HepG2 (cell line): ENCODE measurements at regions not wholly inside any gene's neighbourhood (a gene's known extent, or its start where the extent isn't known, plus 50 kb on each side); places are given as distances from the start of the nearest gene placed in this dataset.

Source experiments
- POLR2AphosphoS5 ChIP-seq: IDR thresholded peaks from 2 replicates; pipeline ENCODE4 v1.6.1; 2012; ENCODE audit warnings: low read depth, low read length
- SIN3A ChIP-seq: IDR thresholded peaks from 2 replicates; pipeline ENCODE4 v1.6.1; 2011; ENCODE audit warnings: low read depth, mild to moderate bottlenecking, control low read depth, low read length, borderline replicate concordance
- ZFP62 ChIP-seq: sonication (generic); formaldehyde crosslinking; IDR thresholded peaks from 2 replicates; pipeline ENCODE4 v1.4.0; 2020; ENCODE audit warnings: missing genetic modification reagents
- ZNF354B ChIP-seq: sonication (generic); formaldehyde crosslinking; IDR thresholded peaks from 2 replicates; pipeline ENCODE4 v1.8.0; 2022; ENCODE audit warnings: mild to moderate bottlenecking, missing genetic modification reagents
- TF ChIP-seq, protein P1 (sequence below): sonication (generic); formaldehyde crosslinking; IDR thresholded peaks from 2 replicates; pipeline ENCODE4 v1.5.0; 2020; ENCODE audit warnings: missing genetic modification reagents
- TF ChIP-seq, protein P2 (sequence below): sonication (generic); formaldehyde crosslinking; conservative IDR thresholded peaks from 2 replicates; pipeline ENCODE4 v1.4.0; 2020; ENCODE audit warnings: missing genetic modification reagents

DNA sequence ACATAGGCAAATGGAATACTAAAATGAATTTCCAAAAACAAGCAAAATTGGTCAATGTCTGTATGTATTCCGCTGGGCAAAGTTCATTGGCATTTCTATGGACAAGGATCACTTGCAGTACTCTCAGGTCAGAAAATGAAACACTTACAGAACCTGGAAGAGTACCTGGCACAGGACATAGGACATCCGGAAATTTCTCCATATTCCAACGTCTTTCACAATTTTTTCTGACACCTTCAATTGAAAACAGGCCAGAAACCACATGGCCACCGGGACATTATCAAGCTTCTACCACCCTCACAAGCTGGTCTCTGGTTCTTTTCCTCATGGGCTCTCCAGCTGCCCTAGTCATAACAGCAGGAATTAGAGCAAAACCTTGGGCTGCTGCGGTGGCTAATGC, 96.9 kb upstream of the MSH6 start:
- TF ChIP-seq, protein P1, sequence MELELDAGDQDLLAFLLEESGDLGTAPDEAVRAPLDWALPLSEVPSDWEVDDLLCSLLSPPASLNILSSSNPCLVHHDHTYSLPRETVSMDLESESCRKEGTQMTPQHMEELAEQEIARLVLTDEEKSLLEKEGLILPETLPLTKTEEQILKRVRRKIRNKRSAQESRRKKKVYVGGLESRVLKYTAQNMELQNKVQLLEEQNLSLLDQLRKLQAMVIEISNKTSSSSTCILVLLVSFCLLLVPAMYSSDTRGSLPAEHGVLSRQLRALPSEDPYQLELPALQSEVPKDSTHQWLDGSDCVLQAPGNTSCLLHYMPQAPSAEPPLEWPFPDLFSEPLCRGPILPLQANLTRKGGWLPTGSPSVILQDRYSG (CRISPR knock-in tag) = no peak
- no peak for TF ChIP-seq ZFP62
- TF ChIP-seq, protein P2, sequence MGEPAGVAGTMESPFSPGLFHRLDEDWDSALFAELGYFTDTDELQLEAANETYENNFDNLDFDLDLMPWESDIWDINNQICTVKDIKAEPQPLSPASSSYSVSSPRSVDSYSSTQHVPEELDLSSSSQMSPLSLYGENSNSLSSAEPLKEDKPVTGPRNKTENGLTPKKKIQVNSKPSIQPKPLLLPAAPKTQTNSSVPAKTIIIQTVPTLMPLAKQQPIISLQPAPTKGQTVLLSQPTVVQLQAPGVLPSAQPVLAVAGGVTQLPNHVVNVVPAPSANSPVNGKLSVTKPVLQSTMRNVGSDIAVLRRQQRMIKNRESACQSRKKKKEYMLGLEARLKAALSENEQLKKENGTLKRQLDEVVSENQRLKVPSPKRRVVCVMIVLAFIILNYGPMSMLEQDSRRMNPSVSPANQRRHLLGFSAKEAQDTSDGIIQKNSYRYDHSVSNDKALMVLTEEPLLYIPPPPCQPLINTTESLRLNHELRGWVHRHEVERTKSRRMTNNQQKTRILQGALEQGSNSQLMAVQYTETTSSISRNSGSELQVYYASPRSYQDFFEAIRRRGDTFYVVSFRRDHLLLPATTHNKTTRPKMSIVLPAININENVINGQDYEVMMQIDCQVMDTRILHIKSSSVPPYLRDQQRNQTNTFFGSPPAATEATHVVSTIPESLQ (CRISPR knock-in tag) = no peak
- TF ChIP-seq POLR2AphosphoS5 = no peak
- no peak for TF ChIP-seq ZNF354B
- no peak for TF ChIP-seq SIN3A
